Effector memory CD4-positive, alpha-beta T cell (primary cell): ENCODE measurements at regions not wholly inside any gene's neighbourhood (a gene's known extent, or its start where the extent isn't known, plus 50 kb on each side); places are given as distances from the start of the nearest gene placed in this dataset.

ENCODE experiments used
- DNase-seq, 3 donors: peaks; one replicate each; pipeline ENCODE4 v3.0.0-alpha.2; 2020
- H3K27ac ChIP-seq: 2 replicates; pipeline ENCODE4 v1.7.0; 2013; ENCODE audit warnings: mild to moderate bottlenecking, low read length, moderate library complexity; ENCODE audit not compliant: insufficient read depth, poor library complexity, severe bottlenecking
- H3K27me3 ChIP-seq: replicated peaks from 2 replicates; pipeline ENCODE4 v1.7.0; 2013; ENCODE audit warnings: mild to moderate bottlenecking, low read length; ENCODE audit not compliant: insufficient read depth, control insufficient read depth, poor library complexity, severe bottlenecking
- H3K36me3 ChIP-seq: 2 replicates; pipeline ENCODE4 v1.7.0; 2013; ENCODE audit warnings: mild to moderate bottlenecking, low read length, moderate library complexity; ENCODE audit not compliant: control insufficient read depth, insufficient read depth
- H3K4me1 ChIP-seq: 2 replicates; pipeline ENCODE4 v1.7.0; 2013; ENCODE audit warnings: low read length, mild to moderate bottlenecking; ENCODE audit not compliant: control insufficient read depth, insufficient read depth, poor library complexity, severe bottlenecking
- H3K4me3 ChIP-seq: 2 replicates; pipeline ENCODE4 v1.7.0; 2013; ENCODE audit warnings: low read length, low read depth, mild to moderate bottlenecking; ENCODE audit not compliant: insufficient read depth, poor library complexity, severe bottlenecking
- H3K9me3 ChIP-seq: 2 replicates; pipeline ENCODE4 v1.7.0; 2013; ENCODE audit warnings: mild to moderate bottlenecking, low read length, moderate library complexity; ENCODE audit not compliant: control insufficient read depth

DNA sequence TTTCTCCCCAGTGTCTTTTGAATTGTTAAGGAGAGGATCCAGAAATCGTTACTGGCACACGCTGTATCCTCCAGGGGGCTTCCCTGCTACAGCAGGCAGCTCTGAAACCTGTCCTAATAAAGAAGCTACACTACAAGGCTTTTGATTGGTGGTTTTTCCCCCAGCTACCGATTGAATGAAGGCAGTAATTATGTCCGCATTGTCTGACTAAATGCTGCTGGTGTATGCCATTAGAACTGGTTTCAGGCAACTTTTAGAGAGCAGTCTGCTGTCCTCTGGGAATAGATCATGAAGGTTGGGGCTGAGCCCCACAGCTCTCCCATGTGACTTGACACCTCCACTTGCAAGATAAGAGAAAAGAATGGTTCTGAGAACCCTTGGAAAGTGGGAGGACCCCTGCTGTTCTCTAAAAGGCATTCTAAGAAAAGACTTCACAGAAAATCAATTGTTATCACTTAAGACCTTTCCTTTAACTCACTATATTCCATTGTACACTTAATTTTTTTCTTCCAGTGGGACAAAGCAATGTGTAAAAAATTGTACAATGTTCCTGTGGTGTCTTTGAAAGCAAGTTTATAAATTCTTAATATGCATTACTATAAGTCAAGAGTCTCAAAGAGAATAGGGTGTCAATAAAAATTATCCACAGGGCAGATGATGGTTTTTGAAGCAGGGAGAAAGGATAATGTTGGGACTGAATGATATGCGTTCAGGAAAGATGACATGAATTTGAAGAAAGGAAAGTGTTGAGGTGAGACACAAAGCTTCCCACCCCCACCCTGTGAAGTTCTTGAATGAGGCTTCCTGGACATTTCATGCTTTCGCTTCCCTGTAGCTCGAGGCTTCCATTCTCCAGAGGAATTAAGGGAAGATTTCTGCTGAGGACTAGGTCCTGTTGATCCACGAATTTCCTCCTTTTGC lies 53.0 kb upstream of the DAZL start:
- no peak overlapping the region for H3K27ac ChIP-seq
- no peaks in the 10 kb centered on the region for H3K9me3 ChIP-seq
- no peak overlapping the region for H3K4me3 ChIP-seq
- no peaks in the 10 kb centered on the region for H3K27me3 ChIP-seq
- no peaks in the 10 kb centered on the region for H3K4me1 ChIP-seq
- H3K36me3 ChIP-seq = no peaks in the 10 kb centered on the region
- DNase-seq = no peak

DNA sequence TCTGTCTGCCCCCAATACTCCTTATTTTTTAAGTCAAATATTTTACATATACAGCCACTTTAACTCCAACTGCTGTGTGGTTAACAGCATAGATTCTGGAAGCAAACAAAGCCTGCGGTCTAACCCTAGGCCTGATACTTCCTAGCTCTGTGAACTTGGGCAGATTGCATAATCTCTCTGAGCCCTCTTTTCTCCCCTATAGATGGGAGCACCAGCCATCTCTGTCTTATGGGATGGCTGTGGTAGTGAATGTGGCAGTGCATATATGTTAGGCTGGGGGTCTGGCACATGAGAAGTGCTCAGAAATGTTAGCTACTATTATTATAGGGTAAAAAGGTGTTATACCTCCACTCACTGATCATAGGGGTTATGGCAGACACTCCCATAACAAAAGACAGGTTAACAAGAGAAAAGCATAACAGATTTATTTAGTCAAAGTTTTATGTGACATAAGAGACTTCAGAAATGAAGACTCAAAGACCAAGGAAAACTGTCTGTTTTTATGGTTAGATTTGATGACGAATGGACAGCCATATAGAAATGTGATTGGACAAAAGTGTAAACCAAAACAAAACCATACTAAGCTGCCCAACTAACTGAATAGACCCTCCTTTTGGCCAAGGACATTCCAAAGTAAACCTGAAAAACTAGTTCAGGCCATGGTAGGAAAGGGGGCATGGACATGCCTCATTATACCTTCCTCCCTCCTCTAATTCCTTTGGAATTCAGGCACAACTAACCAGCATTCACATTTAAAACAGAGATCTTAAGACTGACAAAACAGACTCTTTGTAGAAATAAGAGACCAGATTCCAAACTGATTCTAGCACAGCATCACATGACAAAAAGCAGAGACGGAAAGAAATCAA lies 53.9 kb upstream of the DAZL start:
- H3K4me3 ChIP-seq = no peak overlapping the region
- H3K4me1 ChIP-seq = no peaks in the 10 kb centered on the region
- no peaks in the 10 kb centered on the region for H3K9me3 ChIP-seq
- no peaks in the 10 kb centered on the region for H3K36me3 ChIP-seq
- no peak overlapping the region for H3K27ac ChIP-seq
- DNase-seq = no peak
- H3K27me3 ChIP-seq = no peaks in the 10 kb centered on the region

DNA sequence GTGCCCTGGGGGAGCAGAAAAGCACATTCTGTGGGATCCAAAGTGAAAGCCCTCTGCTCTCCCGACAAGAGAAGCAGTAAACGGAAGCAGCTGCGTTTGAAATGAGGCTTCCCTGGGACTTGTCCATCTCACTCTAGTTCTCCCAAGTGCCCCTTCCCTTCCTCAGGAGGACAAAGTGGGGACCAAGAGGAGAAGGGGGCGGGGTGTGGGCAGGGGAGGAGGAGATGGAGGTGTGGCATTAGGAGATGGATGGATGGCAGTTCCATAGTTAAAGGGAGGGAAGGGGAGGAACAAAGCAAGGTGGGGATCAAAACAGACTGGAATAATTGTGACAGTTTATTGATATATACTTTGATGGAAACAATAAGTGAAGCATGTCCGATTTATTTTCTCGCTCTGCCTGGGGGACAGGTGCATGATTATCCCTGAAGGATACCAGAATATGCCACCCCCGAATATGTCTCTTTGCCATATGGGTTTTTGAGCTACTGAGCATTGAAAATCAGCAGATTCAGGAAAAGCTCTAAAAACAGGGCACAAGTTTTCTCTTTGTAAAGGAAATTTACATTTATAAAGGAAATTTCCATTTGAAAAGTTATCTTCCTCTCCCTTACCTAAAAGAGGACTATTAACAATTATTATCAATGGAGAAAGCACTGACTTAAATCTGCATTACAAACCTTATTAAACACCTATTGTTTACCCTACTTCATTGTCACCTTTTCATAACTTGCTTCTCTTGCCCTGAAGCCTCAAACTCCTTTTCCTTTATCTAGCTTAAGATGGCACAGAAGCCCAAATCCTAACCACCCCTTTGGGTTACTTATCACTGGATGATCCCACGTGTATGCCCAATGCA lies 58.9 kb upstream of the DAZL start:
- H3K4me3 ChIP-seq = no peak overlapping the region
- H3K27me3 ChIP-seq = no peaks in the 10 kb centered on the region
- no peaks in the 10 kb centered on the region for H3K4me1 ChIP-seq
- H3K9me3 ChIP-seq = no peaks in the 10 kb centered on the region
- no peak overlapping the region for H3K27ac ChIP-seq
- no peaks in the 10 kb centered on the region for H3K36me3 ChIP-seq
- no peak for DNase-seq

DNA sequence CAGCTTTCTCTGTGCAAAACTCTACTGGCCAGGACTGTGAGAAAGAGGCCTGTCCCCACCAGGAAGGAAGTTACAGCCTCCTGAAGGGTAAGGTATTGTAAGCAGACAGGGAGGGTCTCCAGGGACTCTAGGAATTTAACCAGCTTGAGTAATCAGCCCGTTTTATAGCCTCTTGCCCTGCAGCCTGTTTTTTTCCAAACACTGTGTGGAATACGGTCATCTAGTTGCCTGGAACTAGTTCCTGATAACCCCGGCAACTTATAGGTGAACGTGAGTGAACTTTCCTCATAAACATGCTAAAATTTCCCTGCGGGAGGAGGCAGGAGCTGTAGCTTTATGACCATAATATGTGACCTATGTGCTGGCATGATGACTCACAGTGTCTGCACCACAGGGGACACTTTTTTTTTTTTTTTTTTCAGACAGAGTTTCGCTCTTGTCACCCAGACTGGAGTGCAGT lies 60.1 kb upstream of the DAZL start:
- Histone ChIP-seq H3K4me3 (no peak overlapping the region), H3K36me3 (no peaks in the 10 kb centered on the region), H3K9me3 (no peaks in the 10 kb centered on the region), H3K27me3 (no peaks in the 10 kb centered on the region), H3K27ac (no peak overlapping the region), H3K4me1 (no peaks in the 10 kb centered on the region)
- DNase-seq = no peak

DNA sequence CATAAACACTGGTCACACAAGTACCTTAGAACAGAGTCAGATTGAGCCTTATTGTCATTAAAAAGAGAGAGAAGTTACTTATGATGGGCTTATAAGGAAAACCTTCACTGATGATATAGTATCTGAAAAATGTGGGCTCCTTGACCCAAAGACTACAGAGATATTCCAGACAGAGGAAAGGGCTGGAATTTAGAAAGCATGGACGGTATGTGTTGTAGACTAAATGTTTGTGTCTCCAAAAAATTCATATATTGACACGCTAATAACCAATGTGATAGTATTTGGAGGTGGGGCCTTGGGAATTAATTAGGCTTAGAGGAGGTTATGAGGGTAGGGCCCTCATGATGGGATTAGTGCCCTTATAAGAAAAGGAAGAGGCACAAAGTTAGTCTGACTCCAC lies 61.0 kb upstream of the DAZL start:
- H3K9me3 ChIP-seq = no peaks in the 10 kb centered on the region
- no peaks in the 10 kb centered on the region for H3K4me1 ChIP-seq
- no peaks in the 10 kb centered on the region for H3K36me3 ChIP-seq
- no peak for DNase-seq
- H3K27me3 ChIP-seq = no peaks in the 10 kb centered on the region
- no peak overlapping the region for H3K27ac ChIP-seq
- H3K4me3 ChIP-seq = no peak overlapping the region

DNA sequence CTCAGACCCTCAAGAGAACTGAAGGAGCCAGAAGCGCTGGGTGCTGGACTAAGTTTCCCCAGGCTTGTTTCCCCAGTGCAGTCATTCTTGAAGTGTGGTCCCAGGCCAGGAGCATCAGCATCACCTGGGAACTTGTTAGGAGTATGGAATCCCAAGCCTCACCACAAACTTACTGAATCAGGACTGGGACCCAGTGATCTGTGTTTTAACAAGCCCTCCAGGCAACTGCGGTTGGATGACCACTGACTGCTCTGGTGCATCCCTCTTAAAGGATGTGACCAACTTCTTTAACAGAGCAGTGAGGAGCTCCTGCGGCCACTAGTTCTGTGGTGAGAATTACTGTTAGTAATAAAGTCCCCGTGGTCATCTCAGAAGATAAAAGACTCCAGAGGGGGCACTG lies 62.4 kb upstream of the DAZL start:
- DNase-seq = no peak
- H3K36me3 ChIP-seq = no peaks in the 10 kb centered on the region
- H3K4me3 ChIP-seq = no peak overlapping the region
- no peak overlapping the region for H3K27ac ChIP-seq
- no peaks in the 10 kb centered on the region for H3K4me1 ChIP-seq
- H3K9me3 ChIP-seq = no peaks in the 10 kb centered on the region
- H3K27me3 ChIP-seq = no peaks in the 10 kb centered on the region

DNA sequence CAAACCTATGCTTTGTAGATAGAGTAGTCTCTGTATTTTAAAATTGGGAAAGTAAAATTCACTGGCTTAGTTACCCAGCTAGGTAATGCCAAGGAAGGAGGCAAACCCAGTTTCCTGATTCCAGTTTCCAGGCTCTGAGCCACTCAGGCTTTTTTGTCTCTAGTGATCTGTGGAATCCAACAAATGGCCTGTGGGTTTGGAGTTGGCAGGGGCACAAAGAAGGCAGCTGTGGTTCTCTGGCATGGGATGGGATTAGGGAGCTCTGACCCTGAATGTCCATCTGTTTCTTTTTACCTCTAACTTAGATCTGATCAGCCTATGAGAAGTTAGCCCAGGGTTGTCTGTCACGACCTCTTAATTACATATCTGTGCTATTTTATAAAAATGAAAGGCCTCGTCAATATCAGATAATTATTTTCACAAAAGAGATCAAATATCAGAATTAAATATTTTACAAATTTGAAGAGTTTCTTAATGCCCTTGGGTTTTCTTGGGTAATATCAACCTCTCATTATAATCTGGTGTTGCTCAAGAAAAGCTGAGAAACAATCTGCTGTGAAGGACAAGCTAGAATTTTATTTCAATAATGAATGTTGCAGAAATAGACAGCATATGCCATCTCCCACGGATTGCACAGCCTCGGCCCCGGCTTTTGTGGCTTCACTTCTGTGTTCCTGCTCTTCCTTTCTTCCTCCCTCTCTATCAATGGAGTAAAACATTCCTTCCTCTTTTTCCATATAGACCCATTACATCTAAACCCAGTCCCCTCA lies 63.7 kb upstream of the DAZL start:
- H3K4me1 ChIP-seq = no peaks in the 10 kb centered on the region
- no peak overlapping the region for H3K4me3 ChIP-seq
- H3K9me3 ChIP-seq = no peaks in the 10 kb centered on the region
- H3K27me3 ChIP-seq = no peaks in the 10 kb centered on the region
- H3K27ac ChIP-seq = no peak overlapping the region
- H3K36me3 ChIP-seq = no peaks in the 10 kb centered on the region
- DNase-seq = no peak

DNA sequence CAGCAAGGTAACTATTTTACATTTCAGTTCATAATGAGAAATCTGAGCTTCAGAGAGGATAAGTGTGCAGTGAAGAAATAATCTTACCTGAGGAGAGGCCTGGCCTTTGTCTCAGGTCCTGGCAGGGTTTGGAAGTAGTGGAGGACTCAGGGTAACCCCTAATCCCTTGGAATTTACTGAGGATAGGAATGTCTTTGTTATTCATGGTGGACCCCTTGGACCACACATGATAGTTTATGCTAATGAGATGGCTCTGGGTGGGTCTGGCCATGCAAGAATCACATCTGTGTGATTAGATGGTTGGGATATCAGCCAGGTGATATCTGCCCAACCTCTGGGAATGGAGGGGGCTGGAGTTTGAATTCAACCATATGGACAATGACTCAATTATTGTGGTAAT lies 65.0 kb upstream of the DAZL start:
- no peaks in the 10 kb centered on the region for H3K27me3 ChIP-seq
- no peak overlapping the region for H3K4me3 ChIP-seq
- H3K27ac ChIP-seq = no peak overlapping the region
- no peak for DNase-seq
- H3K9me3 ChIP-seq = no peaks in the 10 kb centered on the region
- no peaks in the 10 kb centered on the region for H3K36me3 ChIP-seq
- H3K4me1 ChIP-seq = no peaks in the 10 kb centered on the region

DNA sequence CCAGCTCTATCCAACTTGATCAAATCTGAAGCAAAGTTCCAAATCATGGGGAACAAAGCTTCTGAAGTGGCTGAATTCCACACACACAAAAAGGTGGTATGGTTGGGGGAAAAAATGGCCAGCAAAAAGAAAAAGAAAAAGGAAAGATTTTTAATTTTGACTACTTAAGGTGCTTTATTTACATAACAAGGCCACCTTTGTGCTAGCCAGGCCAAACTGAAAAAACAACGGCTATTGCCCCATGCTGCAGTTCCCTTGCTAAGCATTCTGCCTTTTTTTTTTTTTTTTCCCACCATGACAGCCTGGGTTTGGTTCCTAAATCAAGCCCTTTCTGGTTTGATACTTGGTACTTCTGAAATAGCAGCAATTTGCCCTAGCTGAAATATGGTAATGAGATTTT lies 66.5 kb upstream of the DAZL start:
- Histone ChIP-seq H3K36me3 (no peaks in the 10 kb centered on the region), H3K27me3 (no peaks in the 10 kb centered on the region), H3K27ac (no peak overlapping the region), H3K4me1 (no peaks in the 10 kb centered on the region), H3K9me3 (no peaks in the 10 kb centered on the region), H3K4me3 (no peak overlapping the region)
- no peak for DNase-seq
